Neural cell (in vitro differentiated cells): ENCODE measurements at regions not wholly inside any gene's neighbourhood (a gene's known extent, or its start where the extent isn't known, plus 50 kb on each side); places are given as distances from the start of the nearest gene placed in this dataset.

Source experiments
- CTCF ChIP-seq: fragments of 450-650 bp; IDR thresholded peaks from 2 replicates; pipeline ENCODE4 v1.5.1; 2014; ENCODE audit warnings: antibody characterized with exemption, mild to moderate bottlenecking, moderate library complexity; ENCODE audit not compliant: poor library complexity, severe bottlenecking
- EP300 ChIP-seq: fragments of 450-650 bp; conservative IDR thresholded peaks from 2 replicates; pipeline ENCODE4 v1.6.1; 2014; ENCODE audit warnings: antibody characterized with exemption, mild to moderate bottlenecking, moderate library complexity; ENCODE audit not compliant: poor library complexity, severe bottlenecking
- EZH2 ChIP-seq: fragments of 200-600, 300-800 bp; shearing (Covaris generic), sonication (generic); IDR thresholded peaks from 2 replicates; pipeline ENCODE4 v1.6.1; 2014; ENCODE audit warnings: antibody characterized with exemption, low read length, borderline replicate concordance, mild to moderate bottlenecking; ENCODE audit not compliant: insufficient read depth, poor library complexity, severe bottlenecking
- REST ChIP-seq: IDR thresholded peaks from 2 replicates; pipeline ENCODE4 v1.6.1; 2012; ENCODE audit warnings: borderline replicate concordance
- TAF1 ChIP-seq: IDR thresholded peaks from 2 replicates; pipeline ENCODE4 v1.6.1; 2012; ENCODE audit warnings: low read depth

GRCh38 chr4:4783847-4784246 lies 75.6 kb upstream of the MSX1 start:
- TF ChIP-seq CTCF, result no peak
- TF ChIP-seq EP300, result no peak
- TF ChIP-seq REST, result no peak
- TF ChIP-seq EZH2, result no peak
- no peak for TF ChIP-seq TAF1
